CD14-positive monocyte (primary cell): ENCODE measurements at regions not wholly inside any gene's neighbourhood (a gene's known extent, or its start where the extent isn't known, plus 50 kb on each side); places are given as distances from the start of the nearest gene placed in this dataset.

Source experiments
- DNase-seq, 3 donors: peaks; one replicate each; pipeline ENCODE4 v3.0.0-alpha.2; 2011 to 2022
- H2AFZ ChIP-seq: 2 replicates; pipeline ENCODE4 v1.6.0; 2012; ENCODE audit warnings: mild to moderate bottlenecking, low read depth, low read length, inconsistent platforms; ENCODE audit not compliant: insufficient read depth, poor library complexity, severe bottlenecking
- H3K27ac ChIP-seq, 2 donors: 1 replicate in 1 of 2; 2 replicates in 1 of 2; pipeline ENCODE4 v1.5.1; 2012 to 2013; ENCODE audit warnings: low read length in 2 of 2, control low read depth in 1 of 2, inconsistent platforms in 1 of 2, low read depth in 1 of 2, mild to moderate bottlenecking in 1 of 2
- H3K27me3 ChIP-seq, 2 donors: one replicate each; pipeline versions ENCODE4 v1.6.0 to v1.6.1; 2011 to 2013; ENCODE audit warnings: low read length in 2 of 2; ENCODE audit not compliant: control insufficient read depth in 2 of 2, insufficient read depth in 2 of 2
- H3K36me3 ChIP-seq, 2 donors: replicated peaks in 1 of 2; 1 replicate in 1 of 2; 2 replicates in 1 of 2; pipeline versions ENCODE4 v1.5.1 to v1.6.1; 2012 to 2013; ENCODE audit warnings: low read length in 2 of 2, control low read depth in 1 of 2, inconsistent platforms in 1 of 2, mild to moderate bottlenecking in 1 of 2; ENCODE audit not compliant: insufficient read depth in 2 of 2, control insufficient read depth in 1 of 2
- H3K4me1 ChIP-seq, 2 donors: 1 replicate in 1 of 2; 2 replicates in 1 of 2; pipeline versions ENCODE4 v1.5.1 to v1.6.1; 2012 to 2013; ENCODE audit warnings: low read length in 2 of 2, control low read depth in 1 of 2, inconsistent platforms in 1 of 2, mild to moderate bottlenecking in 1 of 2, moderate library complexity in 1 of 2; ENCODE audit not compliant: insufficient read depth in 2 of 2, control insufficient read depth in 1 of 2
- H3K4me2 ChIP-seq: replicated peaks from 2 replicates; pipeline ENCODE3; 2012; ENCODE audit warnings: low read length, moderate library complexity, mild to moderate bottlenecking; ENCODE audit not compliant: poor library complexity, severe bottlenecking; ENCODE audit errors: extremely low read depth
- H3K4me3 ChIP-seq, 3 experiments: fragments of 200-600 bp in 1 of 3; sonication (generic) in 1 of 3; replicated peaks in 1 of 3; 1 replicate in 2 of 3; 2 replicates in 1 of 3; pipeline ENCODE4 v1.5.1; 2011 to 2013; ENCODE audit warnings: low read length in 3 of 3, mild to moderate bottlenecking in 3 of 3, control low read depth in 2 of 3, low read depth in 2 of 3, inconsistent platforms in 1 of 3, moderate library complexity in 1 of 3
- H3K79me2 ChIP-seq: 2 replicates; pipeline ENCODE4 v1.6.0; 2012; ENCODE audit warnings: mild to moderate bottlenecking, control low read depth, inconsistent platforms, low read length, moderate library complexity; ENCODE audit not compliant: insufficient read depth
- H3K9ac ChIP-seq: 2 replicates; pipeline ENCODE4 v1.6.0; 2017; ENCODE audit warnings: low read length, mild to moderate bottlenecking; ENCODE audit not compliant: insufficient read depth, poor library complexity, severe bottlenecking
- H3K9me3 ChIP-seq, 2 donors: replicated peaks in 1 of 2; 1 replicate in 1 of 2; 2 replicates in 1 of 2; pipeline versions ENCODE4 v1.5.1 to v1.6.1; 2012 to 2013; ENCODE audit warnings: low read length in 2 of 2, control low read depth in 1 of 2; ENCODE audit not compliant: control insufficient read depth in 1 of 2, insufficient read depth in 1 of 2
- H4K20me1 ChIP-seq: 2 replicates; pipeline ENCODE4 v1.6.0; 2012; ENCODE audit warnings: mild to moderate bottlenecking, low read length, control low read depth, moderate library complexity; ENCODE audit not compliant: insufficient read depth
- H3K27ac Mint-ChIP-seq, 7 donors: one replicate each; pipeline ENCODE4 v1.8.0; 2020; ENCODE audit warnings: mild to moderate bottlenecking in 7 of 7, mixed read lengths in 7 of 7, moderate library complexity in 6 of 7, inconsistent platforms in 2 of 7
- H3K27me3 Mint-ChIP-seq, 3 donors: one replicate each; pipeline ENCODE4 v1.8.0; 2021 to 2022; ENCODE audit warnings: low read depth in 3 of 3, mild to moderate bottlenecking in 3 of 3, mixed read lengths in 3 of 3, moderate library complexity in 3 of 3, inconsistent platforms in 1 of 3
- H3K36me3 Mint-ChIP-seq, 2 donors: one replicate each; pipeline ENCODE4 v1.8.0; 2020; ENCODE audit warnings: mixed read lengths in 2 of 2, inconsistent platforms in 1 of 2, mild to moderate bottlenecking in 1 of 2
- H3K4me1 Mint-ChIP-seq: one replicate; pipeline ENCODE4 v1.8.0; 2020; ENCODE audit warnings: mild to moderate bottlenecking, mixed read lengths
- H3K4me3 Mint-ChIP-seq, 2 donors: one replicate each; pipeline ENCODE4 v1.8.0; 2020; ENCODE audit warnings: mild to moderate bottlenecking in 2 of 2, mixed read lengths in 2 of 2, moderate library complexity in 1 of 2
- H3K9me3 Mint-ChIP-seq, 7 donors: one replicate each; pipeline ENCODE4 v1.8.0; 2020 to 2022; ENCODE audit warnings: mixed read lengths in 7 of 7, mild to moderate bottlenecking in 6 of 7, moderate library complexity in 6 of 7, inconsistent platforms in 2 of 7
- WGBS: methylation state at CpG from one replicate; pipeline ENCODE4 v1.1.5; 2013; ENCODE audit warnings: missing lambda C conversion rate; ENCODE audit not compliant: insufficient coverage; 5-methylcytosine and 5-hydroxymethylcytosine counted together
- intact Hi-C, 2 donors: fragments of 100-400 bp; cut with micrococcal nuclease; formaldehyde crosslinking; loops; one replicate each; pipeline versions ENCODE4 v1.15.0 to v1.15.1; 2023
- TF ChIP-seq, protein P1 (sequence below): fragments of 200-600 bp; IDR thresholded peaks from one replicate; pipeline ENCODE4 v1.8.0; 2022; ENCODE audit warnings: antibody characterized with exemption, mild to moderate bottlenecking

- Histone ChIP-seq H3K36me3 (no peaks in the 10 kb centered on the region), H3K4me2 (no peak overlapping the region), H3K9me3 (no peaks in the 10 kb centered on the region), H3K27me3 (peaks cover 0 to under 1% of the 10 kb centered on the region in 2 donors), H4K20me1 (no peaks in the 10 kb centered on the region), H2AFZ (no peak overlapping the region), H3K27ac (no peak overlapping the region), H3K4me3 (no peak overlapping the region), H3K4me1 (no peaks in the 10 kb centered on the region), H3K9ac (no peak overlapping the region), H3K79me2 (no peaks in the 10 kb centered on the region)
- H3K27me3 Mint-ChIP-seq, result peaks cover 11 to 24% (median 18%) of the 10 kb centered on the region in 3 donors
- TF ChIP-seq, protein P1, sequence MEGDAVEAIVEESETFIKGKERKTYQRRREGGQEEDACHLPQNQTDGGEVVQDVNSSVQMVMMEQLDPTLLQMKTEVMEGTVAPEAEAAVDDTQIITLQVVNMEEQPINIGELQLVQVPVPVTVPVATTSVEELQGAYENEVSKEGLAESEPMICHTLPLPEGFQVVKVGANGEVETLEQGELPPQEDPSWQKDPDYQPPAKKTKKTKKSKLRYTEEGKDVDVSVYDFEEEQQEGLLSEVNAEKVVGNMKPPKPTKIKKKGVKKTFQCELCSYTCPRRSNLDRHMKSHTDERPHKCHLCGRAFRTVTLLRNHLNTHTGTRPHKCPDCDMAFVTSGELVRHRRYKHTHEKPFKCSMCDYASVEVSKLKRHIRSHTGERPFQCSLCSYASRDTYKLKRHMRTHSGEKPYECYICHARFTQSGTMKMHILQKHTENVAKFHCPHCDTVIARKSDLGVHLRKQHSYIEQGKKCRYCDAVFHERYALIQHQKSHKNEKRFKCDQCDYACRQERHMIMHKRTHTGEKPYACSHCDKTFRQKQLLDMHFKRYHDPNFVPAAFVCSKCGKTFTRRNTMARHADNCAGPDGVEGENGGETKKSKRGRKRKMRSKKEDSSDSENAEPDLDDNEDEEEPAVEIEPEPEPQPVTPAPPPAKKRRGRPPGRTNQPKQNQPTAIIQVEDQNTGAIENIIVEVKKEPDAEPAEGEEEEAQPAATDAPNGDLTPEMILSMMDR, result no peak
- no peak overlapping the region for H3K4me3 Mint-ChIP-seq
- H3K9me3 Mint-ChIP-seq, result no peaks in the 10 kb centered on the region
- WGBS, result 89% methylated on average over 8 of the region's 13 CpGs
- intact Hi-C loops, result no loop called here
- no peak overlapping the region for H3K27ac Mint-ChIP-seq
- DNase-seq, result no peak
- H3K36me3 Mint-ChIP-seq, result no peaks in the 10 kb centered on the region
- peaks cover 16% of the 10 kb centered on the region for H3K4me1 Mint-ChIP-seq
Observed at GRCh38 chr16:87047221-87048037, 269.8 kb downstream of the C16orf95 start.

DNA sequence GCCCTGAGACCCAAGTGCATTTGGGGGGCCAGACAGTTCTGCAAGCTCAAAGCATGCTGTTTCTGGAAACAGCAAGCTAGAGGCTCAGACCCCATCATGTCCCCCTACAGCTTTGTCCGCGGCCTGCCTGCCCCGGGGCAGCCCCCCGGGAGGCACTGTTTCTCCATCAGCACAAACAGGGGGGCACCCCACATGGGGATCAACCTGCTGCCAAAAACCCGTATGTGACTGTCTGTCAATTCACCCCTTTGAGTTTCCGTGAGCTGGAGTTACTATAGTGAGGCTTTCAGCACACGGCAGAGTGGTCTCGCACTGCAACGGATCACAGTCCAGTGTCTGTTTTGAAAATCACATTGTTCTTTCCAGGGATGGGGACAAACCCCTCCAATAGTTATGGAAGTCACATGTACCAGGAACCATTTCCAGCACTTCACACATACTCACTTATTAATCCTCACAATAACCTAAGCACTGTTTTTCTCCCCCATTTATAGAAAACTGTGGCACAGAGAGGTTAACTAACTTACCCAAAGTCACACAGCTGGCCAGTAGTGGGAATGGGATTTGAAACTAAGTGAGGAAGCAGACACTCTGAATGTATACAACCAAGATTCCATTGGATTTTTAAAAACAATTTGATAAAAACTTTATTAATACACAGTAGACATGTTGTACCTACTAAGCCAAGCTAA, 269.0 kb downstream of the C16orf95 start:
- DNase-seq, result no peak
- H3K4me1 ChIP-seq, result no peaks in the 10 kb centered on the region
- peaks cover 2% of the 10 kb centered on the region in 2 donors for H3K27me3 ChIP-seq
- Mint-ChIP-seq H3K27me3 (peaks cover 13 to 26% (median 21%) of the 10 kb centered on the region in 3 donors), H3K27ac (no peak overlapping the region), H3K4me3 (no peak overlapping the region), H3K36me3 (no peaks in the 10 kb centered on the region), H3K4me1 (peaks cover 9% of the 10 kb centered on the region), H3K9me3 (no peaks in the 10 kb centered on the region)
- TF ChIP-seq, protein P1, result no peak
- H4K20me1 ChIP-seq, result no peaks in the 10 kb centered on the region
- no peak overlapping the region for H3K4me3 ChIP-seq
- H3K4me2 ChIP-seq, result no peak overlapping the region
- no peaks in the 10 kb centered on the region for H3K36me3 ChIP-seq
- H3K9me3 ChIP-seq, result no peaks in the 10 kb centered on the region
- H3K79me2 ChIP-seq, result no peaks in the 10 kb centered on the region
- H2AFZ ChIP-seq, result no peak overlapping the region
- intact Hi-C loops, result no loop called here
- WGBS, result 91% methylated on average over 6 of the region's 9 CpGs
- no peak overlapping the region for H3K9ac ChIP-seq
- H3K27ac ChIP-seq, result no peak overlapping the region
